K562 (cell line): ENCODE measurements at regions not wholly inside any gene's neighbourhood (a gene's known extent, or its start where the extent isn't known, plus 50 kb on each side); places are given as distances from the start of the nearest gene placed in this dataset.

Experiments
- BACH1 ChIP-seq: fragments of 200-800 bp; sonication (Bioruptor generic); IDR thresholded peaks from 2 replicates; pipeline ENCODE4 v1.6.1; 2016; ENCODE audit warnings: missing genetic modification characterization, missing compliant biosample characterization
- CBX2 ChIP-seq: fragments of 200-600 bp; sonication (generic); IDR thresholded peaks from one replicate; pipeline ENCODE4 v1.6.1; 2012; ENCODE audit warnings: mild to moderate bottlenecking, low read length, inconsistent platforms; ENCODE audit not compliant: insufficient read depth, poor library complexity, severe bottlenecking
- CHD1 ChIP-seq: fragments of 200-600 bp; sonication (generic); IDR thresholded peaks from one replicate; pipeline ENCODE4 v1.6.1; 2012; ENCODE audit warnings: mild to moderate bottlenecking, moderate library complexity, low read length, inconsistent platforms
- FOSL1 ChIP-seq: fragments of 200-800 bp; sonication (Bioruptor generic); conservative IDR thresholded peaks from 2 replicates; pipeline ENCODE4 v1.6.1; 2016; ENCODE audit warnings: missing genetic modification characterization, missing compliant biosample characterization
- KAT2B ChIP-seq: IDR thresholded peaks from one replicate; pipeline ENCODE4 v1.6.1; 2012; ENCODE audit warnings: low read depth, mild to moderate bottlenecking, control low read depth, inconsistent platforms, low read length, moderate library complexity
- RCOR1 ChIP-seq, 2 experiments: IDR thresholded peaks; 2 replicates each; pipeline ENCODE4 v1.6.1; 2012; ENCODE audit warnings: low read depth in 2 of 2, low read length in 2 of 2, borderline replicate concordance in 1 of 2, improper control_type of control experiment in 1 of 2
- SMAD2 ChIP-seq: fragments of 150-350 bp; IDR thresholded peaks from 2 replicates; pipeline ENCODE4 v1.6.1; 2014; ENCODE audit warnings: low read depth, mild to moderate bottlenecking, low read length
- SMC3 ChIP-seq: conservative IDR thresholded peaks from 2 replicates; pipeline ENCODE4 v1.6.1; 2011; ENCODE audit warnings: low read depth, low read length, improper control_type of control experiment; ENCODE audit not compliant: insufficient read depth
- SP1 ChIP-seq: sonication (generic); formaldehyde crosslinking; IDR thresholded peaks from 2 replicates; pipeline ENCODE4 v1.8.1; 2022; ENCODE audit warnings: mild to moderate bottlenecking, missing genetic modification reagents
- TF ChIP-seq, protein P1 (sequence below): sonication (generic); formaldehyde crosslinking; IDR thresholded peaks from 2 replicates; pipeline ENCODE4 v1.8.1; 2023; ENCODE audit warnings: missing genetic modification reagents, mild to moderate bottlenecking, borderline replicate concordance
- TF ChIP-seq, protein P2 (sequence below): fragments of 250-450 bp; sonication (Bioruptor Pico); IDR thresholded peaks from 2 replicates; pipeline ENCODE4 v1.4.0; 2020

DNA sequence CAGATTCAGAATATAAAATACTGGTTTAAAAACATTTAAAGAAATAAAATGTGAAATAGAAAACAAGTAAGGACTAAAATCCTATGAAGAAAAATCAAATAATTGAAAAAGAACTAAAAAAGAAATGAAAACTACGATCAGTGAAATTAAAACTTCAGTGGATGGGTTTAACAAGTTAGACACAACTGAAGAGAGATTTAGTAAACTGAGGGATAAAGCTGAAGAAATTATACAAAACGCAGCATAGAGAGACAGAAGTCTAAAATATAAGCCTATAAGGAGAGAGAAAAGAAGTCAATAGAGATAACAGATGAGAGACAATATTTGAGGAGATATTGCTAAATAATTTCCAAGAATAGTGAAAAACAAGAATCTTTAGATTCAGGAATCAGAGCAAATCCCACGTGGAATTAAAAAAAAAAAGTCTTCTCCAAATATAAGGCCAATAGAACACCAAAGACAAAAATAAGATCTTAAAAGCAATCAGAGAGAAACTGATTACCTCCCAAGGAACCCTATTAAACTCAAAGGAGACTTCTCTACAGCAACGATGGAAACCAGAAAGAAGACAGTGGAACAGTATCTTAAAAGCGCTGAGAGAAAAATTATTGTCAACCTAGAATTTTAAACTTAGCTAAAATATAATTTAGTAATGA, 59.6 kb upstream of the ABL1 start (continued):
- TF ChIP-seq, protein P1, sequence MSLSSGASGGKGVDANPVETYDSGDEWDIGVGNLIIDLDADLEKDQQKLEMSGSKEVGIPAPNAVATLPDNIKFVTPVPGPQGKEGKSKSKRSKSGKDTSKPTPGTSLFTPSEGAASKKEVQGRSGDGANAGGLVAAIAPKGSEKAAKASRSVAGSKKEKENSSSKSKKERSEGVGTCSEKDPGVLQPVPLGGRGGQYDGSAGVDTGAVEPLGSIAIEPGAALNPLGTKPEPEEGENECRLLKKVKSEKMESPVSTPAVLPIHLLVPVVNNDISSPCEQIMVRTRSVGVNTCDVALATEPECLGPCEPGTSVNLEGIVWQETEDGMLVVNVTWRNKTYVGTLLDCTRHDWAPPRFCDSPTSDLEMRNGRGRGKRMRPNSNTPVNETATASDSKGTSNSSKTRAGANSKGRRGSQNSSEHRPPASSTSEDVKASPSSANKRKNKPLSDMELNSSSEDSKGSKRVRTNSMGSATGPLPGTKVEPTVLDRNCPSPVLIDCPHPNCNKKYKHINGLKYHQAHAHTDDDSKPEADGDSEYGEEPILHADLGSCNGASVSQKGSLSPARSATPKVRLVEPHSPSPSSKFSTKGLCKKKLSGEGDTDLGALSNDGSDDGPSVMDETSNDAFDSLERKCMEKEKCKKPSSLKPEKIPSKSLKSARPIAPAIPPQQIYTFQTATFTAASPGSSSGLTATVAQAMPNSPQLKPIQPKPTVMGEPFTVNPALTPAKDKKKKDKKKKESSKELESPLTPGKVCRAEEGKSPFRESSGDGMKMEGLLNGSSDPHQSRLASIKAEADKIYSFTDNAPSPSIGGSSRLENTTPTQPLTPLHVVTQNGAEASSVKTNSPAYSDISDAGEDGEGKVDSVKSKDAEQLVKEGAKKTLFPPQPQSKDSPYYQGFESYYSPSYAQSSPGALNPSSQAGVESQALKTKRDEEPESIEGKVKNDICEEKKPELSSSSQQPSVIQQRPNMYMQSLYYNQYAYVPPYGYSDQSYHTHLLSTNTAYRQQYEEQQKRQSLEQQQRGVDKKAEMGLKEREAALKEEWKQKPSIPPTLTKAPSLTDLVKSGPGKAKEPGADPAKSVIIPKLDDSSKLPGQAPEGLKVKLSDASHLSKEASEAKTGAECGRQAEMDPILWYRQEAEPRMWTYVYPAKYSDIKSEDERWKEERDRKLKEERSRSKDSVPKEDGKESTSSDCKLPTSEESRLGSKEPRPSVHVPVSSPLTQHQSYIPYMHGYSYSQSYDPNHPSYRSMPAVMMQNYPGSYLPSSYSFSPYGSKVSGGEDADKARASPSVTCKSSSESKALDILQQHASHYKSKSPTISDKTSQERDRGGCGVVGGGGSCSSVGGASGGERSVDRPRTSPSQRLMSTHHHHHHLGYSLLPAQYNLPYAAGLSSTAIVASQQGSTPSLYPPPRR (CRISPR knock-in tag) = no peak
- TF ChIP-seq RCOR1 (IDR thresholded peaks at IDR 0.05; ENCODE audit: borderline replicate concordance in 1 of 2, low read depth in 2 of 2, low read length in 2 of 2) (no peak), SMC3 (no peak), CHD1 (no peak), KAT2B (no peak), FOSL1 (tag) (no peak), SP1 (CRISPR knock-in tag) (no peak), CBX2 (no peak), BACH1 (no peak), SMAD2 (no peak)
- TF ChIP-seq, protein P2, sequence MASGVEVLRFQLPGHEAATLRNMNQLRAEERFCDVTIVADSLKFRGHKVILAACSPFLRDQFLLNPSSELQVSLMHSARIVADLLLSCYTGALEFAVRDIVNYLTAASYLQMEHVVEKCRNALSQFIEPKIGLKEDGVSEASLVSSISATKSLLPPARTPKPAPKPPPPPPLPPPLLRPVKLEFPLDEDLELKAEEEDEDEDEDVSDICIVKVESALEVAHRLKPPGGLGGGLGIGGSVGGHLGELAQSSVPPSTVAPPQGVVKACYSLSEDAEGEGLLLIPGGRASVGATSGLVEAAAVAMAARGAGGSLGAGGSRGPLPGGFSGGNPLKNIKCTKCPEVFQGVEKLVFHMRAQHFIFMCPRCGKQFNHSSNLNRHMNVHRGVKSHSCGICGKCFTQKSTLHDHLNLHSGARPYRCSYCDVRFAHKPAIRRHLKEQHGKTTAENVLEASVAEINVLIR = no peak
